Suprapubic skin (tissue), 4 donors: ENCODE measurements at regions not wholly inside any gene's neighbourhood (a gene's known extent, or its start where the extent isn't known, plus 50 kb on each side); places are given as distances from the start of the nearest gene placed in this dataset.

ENCODE experiments used
- POLR2A ChIP-seq, 2 donors: fragments of 450-650 bp; IDR thresholded peaks; one replicate each; pipeline ENCODE4 v1.6.1; 2017; ENCODE audit warnings: antibody characterized with exemption in 2 of 2, mild to moderate bottlenecking in 2 of 2, moderate library complexity in 2 of 2
- POLR2AphosphoS5 ChIP-seq, 3 donors: sonication (generic); formaldehyde crosslinking; IDR thresholded peaks; one replicate each; pipeline ENCODE4 v1.6.1; 2017; ENCODE audit warnings: antibody characterized with exemption in 3 of 3
- TF ChIP-seq, protein P1 (sequence below), 2 donors: fragments of 200-600 bp in 1 of 2; fragments of 450-650 bp in 1 of 2; sonication (generic) in 1 of 2; IDR thresholded peaks; one replicate each; pipeline ENCODE4 v1.5.1; 2016 to 2019; ENCODE audit warnings: antibody characterized with exemption in 2 of 2, mild to moderate bottlenecking in 1 of 2, moderate library complexity in 1 of 2

GRCh38 chr11:70886676-70887541 lies 365.5 kb downstream of the SHANK2 start:
- TF ChIP-seq, protein P1, sequence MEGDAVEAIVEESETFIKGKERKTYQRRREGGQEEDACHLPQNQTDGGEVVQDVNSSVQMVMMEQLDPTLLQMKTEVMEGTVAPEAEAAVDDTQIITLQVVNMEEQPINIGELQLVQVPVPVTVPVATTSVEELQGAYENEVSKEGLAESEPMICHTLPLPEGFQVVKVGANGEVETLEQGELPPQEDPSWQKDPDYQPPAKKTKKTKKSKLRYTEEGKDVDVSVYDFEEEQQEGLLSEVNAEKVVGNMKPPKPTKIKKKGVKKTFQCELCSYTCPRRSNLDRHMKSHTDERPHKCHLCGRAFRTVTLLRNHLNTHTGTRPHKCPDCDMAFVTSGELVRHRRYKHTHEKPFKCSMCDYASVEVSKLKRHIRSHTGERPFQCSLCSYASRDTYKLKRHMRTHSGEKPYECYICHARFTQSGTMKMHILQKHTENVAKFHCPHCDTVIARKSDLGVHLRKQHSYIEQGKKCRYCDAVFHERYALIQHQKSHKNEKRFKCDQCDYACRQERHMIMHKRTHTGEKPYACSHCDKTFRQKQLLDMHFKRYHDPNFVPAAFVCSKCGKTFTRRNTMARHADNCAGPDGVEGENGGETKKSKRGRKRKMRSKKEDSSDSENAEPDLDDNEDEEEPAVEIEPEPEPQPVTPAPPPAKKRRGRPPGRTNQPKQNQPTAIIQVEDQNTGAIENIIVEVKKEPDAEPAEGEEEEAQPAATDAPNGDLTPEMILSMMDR (IDR thresholded peaks at IDR 0.05): no peak
- no peak for TF ChIP-seq POLR2A (IDR thresholded peaks at IDR 0.05)
- no peak for TF ChIP-seq POLR2AphosphoS5 (IDR thresholded peaks at IDR 0.05)
